ENCODE measurements at regions not wholly inside any gene's neighbourhood (a gene's known extent, or its start where the extent isn't known, plus 50 kb on each side); places are given as distances from the start of the nearest gene placed in this dataset.
A peak's percentile ranks its signal among the peaks of the same experiment; 100 is the strongest.

DNA sequence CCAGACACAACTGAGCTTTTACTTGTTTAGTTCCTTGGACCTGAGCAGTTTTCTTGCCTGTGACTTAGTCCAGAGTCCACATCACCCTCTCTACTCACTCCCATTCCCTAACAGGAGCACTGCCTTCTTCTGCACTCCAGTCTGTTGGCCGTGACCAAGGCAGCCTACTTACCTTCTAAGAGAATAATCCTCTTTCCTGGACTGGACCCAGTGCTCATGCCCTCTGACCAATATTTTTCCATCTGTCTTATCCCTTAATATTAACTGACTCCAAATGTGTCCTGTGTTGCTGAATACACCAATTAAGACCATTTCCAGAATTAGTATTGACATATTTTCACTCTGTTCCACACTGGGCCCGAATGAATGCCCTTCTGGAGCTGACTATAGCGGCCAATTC is 681.0 kb upstream of the KIF2B start:
- Histone ChIP-seq H2BK5ac (ENCODE audit: low read depth, low read length, poor library complexity, severe bottlenecking) (no peak overlapping the region), H3K79me1 (replicated peaks; ENCODE audit: low read length, poor library complexity, severe bottlenecking) (no peaks in the 10 kb centered on the region), H3K9me3 (ENCODE audit: control insufficient read depth, low read length) (no peaks in the 10 kb centered on the region), H3K9ac (ENCODE audit: low read length) (no peak overlapping the region), H3K36me3 (ENCODE audit: control insufficient read depth in 1 of 2, insufficient read depth in 2 of 2, low read depth in 1 of 2, low read length in 2 of 2) (no peaks in the 10 kb centered on the region), H3K14ac (ENCODE audit: low read length in 2 of 2) (no peak overlapping the region), H2BK120ac (ENCODE audit: low read depth, low read length) (no peak overlapping the region), H3K4me3 (ENCODE audit: insufficient read depth in 1 of 2, low read depth in 1 of 2, low read length in 2 of 2) (no peak overlapping the region), H3K23ac (ENCODE audit: low read length in 2 of 2) (no peak overlapping the region), H3K27me3 (ENCODE audit: control insufficient read depth in 1 of 2, insufficient read depth in 1 of 2, low read length in 2 of 2) (no peaks in the 10 kb centered on the region), H2BK15ac (ENCODE audit: low read depth, poor library complexity, severe bottlenecking) (no peak overlapping the region), H3K18ac (ENCODE audit: low read depth in 1 of 2, low read length in 2 of 2) (no peak overlapping the region), H3K4ac (ENCODE audit: low read depth in 1 of 2, low read length in 2 of 2) (no peak overlapping the region), H2BK12ac (ENCODE audit: low read length in 2 of 2) (no peak overlapping the region), H2AK5ac (ENCODE audit: low read length, severe bottlenecking) (no peak overlapping the region), H3K4me1 (ENCODE audit: control insufficient read depth, insufficient read depth, low read depth, low read length) (no peaks in the 10 kb centered on the region), H2AFZ (ENCODE audit: low read depth, low read length) (no peak overlapping the region), H3K27ac (ENCODE audit: low read length, poor library complexity, severe bottlenecking) (no peak overlapping the region), H4K8ac (ENCODE audit: low read length) (peak overlapping the region; percentile 13), H4K91ac (ENCODE audit: low read length) (no peak overlapping the region), H3K4me2 (ENCODE audit: low read length, poor library complexity, severe bottlenecking) (no peak overlapping the region)
- WGBS = 86% methylated on average over 3 of the region's 3 CpGs
- DNase-seq = no peak

GRCh38 chr17:53141280-53141679 is 681.4 kb upstream of the KIF2B start:
- 47% methylated on average over 3 of the region's 3 CpGs for WGBS
- Histone ChIP-seq H4K8ac (ENCODE audit: low read length) (no peak overlapping the region), H3K14ac (ENCODE audit: low read length in 2 of 2) (no peak overlapping the region), H3K4ac (ENCODE audit: low read depth in 1 of 2, low read length in 2 of 2) (no peak overlapping the region), H3K79me1 (replicated peaks; ENCODE audit: low read length, poor library complexity, severe bottlenecking) (no peaks in the 10 kb centered on the region), H3K27ac (ENCODE audit: low read length, poor library complexity, severe bottlenecking) (no peak overlapping the region), H3K23ac (ENCODE audit: low read length in 2 of 2) (no peak overlapping the region), H3K4me3 (ENCODE audit: insufficient read depth in 1 of 2, low read depth in 1 of 2, low read length in 2 of 2) (no peak overlapping the region), H2BK120ac (ENCODE audit: low read depth, low read length) (no peak overlapping the region), H2BK5ac (ENCODE audit: low read depth, low read length, poor library complexity, severe bottlenecking) (no peak overlapping the region), H3K36me3 (ENCODE audit: control insufficient read depth in 1 of 2, insufficient read depth in 2 of 2, low read depth in 1 of 2, low read length in 2 of 2) (no peaks in the 10 kb centered on the region), H3K27me3 (ENCODE audit: control insufficient read depth in 1 of 2, insufficient read depth in 1 of 2, low read length in 2 of 2) (no peaks in the 10 kb centered on the region), H2AFZ (ENCODE audit: low read depth, low read length) (no peak overlapping the region), H2AK5ac (ENCODE audit: low read length, severe bottlenecking) (no peak overlapping the region), H3K4me2 (ENCODE audit: low read length, poor library complexity, severe bottlenecking) (no peak overlapping the region), H2BK15ac (ENCODE audit: low read depth, poor library complexity, severe bottlenecking) (no peak overlapping the region), H3K9ac (ENCODE audit: low read length) (no peak overlapping the region), H4K91ac (ENCODE audit: low read length) (no peak overlapping the region), H3K18ac (ENCODE audit: low read depth in 1 of 2, low read length in 2 of 2) (no peak overlapping the region), H3K4me1 (ENCODE audit: control insufficient read depth, insufficient read depth, low read depth, low read length) (no peaks in the 10 kb centered on the region), H2BK12ac (ENCODE audit: low read length in 2 of 2) (no peak overlapping the region), H3K9me3 (ENCODE audit: control insufficient read depth, low read length) (no peaks in the 10 kb centered on the region)
- DNase-seq = no peak

DNA sequence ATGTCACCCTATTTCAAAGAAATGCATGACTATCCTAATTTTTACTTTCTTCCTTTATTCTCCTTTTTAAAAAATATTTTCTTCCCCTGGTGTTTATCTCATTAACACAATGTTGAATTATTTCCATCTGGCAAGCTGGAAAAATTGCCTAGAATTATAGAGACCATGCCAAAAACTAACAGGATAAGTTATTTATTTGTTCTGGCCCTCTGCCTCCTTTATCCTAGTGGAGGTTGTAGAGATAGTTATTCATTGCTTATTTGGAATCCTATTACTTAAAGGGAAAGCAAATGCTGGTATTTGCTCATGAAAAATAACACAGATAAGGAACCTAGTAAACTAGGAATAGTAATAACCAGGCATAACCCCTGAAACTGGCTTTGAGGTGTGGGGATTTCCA is 684.9 kb upstream of the KIF2B start:
- no peak for DNase-seq

GRCh38 chr17:53135969-53136368 is 686.8 kb upstream of the KIF2B start:
- Histone ChIP-seq H3K27me3 (ENCODE audit: control insufficient read depth in 1 of 2, insufficient read depth in 1 of 2, low read length in 2 of 2) (no peaks in the 10 kb centered on the region), H4K91ac (ENCODE audit: low read length) (no peak overlapping the region)
- 62% methylated on average over 2 of the region's 3 CpGs for WGBS

More for the DNA sequence above, 684.9 kb upstream of the KIF2B start:
- Histone ChIP-seq H3K79me1 (replicated peaks; ENCODE audit: low read length, poor library complexity, severe bottlenecking) (no peaks in the 10 kb centered on the region), H2BK15ac (ENCODE audit: low read depth, poor library complexity, severe bottlenecking) (no peak overlapping the region), H3K9ac (ENCODE audit: low read length) (no peak overlapping the region), H3K9me3 (ENCODE audit: control insufficient read depth, low read length) (no peaks in the 10 kb centered on the region), H2BK5ac (ENCODE audit: low read depth, low read length, poor library complexity, severe bottlenecking) (no peak overlapping the region), H4K91ac (ENCODE audit: low read length) (no peak overlapping the region), H3K4me2 (ENCODE audit: low read length, poor library complexity, severe bottlenecking) (no peak overlapping the region), H2AFZ (ENCODE audit: low read depth, low read length) (no peak overlapping the region), H3K27ac (ENCODE audit: low read length, poor library complexity, severe bottlenecking) (no peak overlapping the region), H3K4ac (ENCODE audit: low read depth in 1 of 2, low read length in 2 of 2) (no peak overlapping the region), H3K4me3 (ENCODE audit: insufficient read depth in 1 of 2, low read depth in 1 of 2, low read length in 2 of 2) (no peak overlapping the region), H2BK120ac (ENCODE audit: low read depth, low read length) (no peak overlapping the region), H2AK5ac (ENCODE audit: low read length, severe bottlenecking) (no peak overlapping the region), H4K8ac (ENCODE audit: low read length) (no peak overlapping the region), H2BK12ac (ENCODE audit: low read length in 2 of 2) (no peak overlapping the region), H3K4me1 (ENCODE audit: control insufficient read depth, insufficient read depth, low read depth, low read length) (no peaks in the 10 kb centered on the region), H3K36me3 (ENCODE audit: control insufficient read depth in 1 of 2, insufficient read depth in 2 of 2, low read depth in 1 of 2, low read length in 2 of 2) (no peaks in the 10 kb centered on the region), H3K14ac (ENCODE audit: low read length in 2 of 2) (no peak overlapping the region), H3K23ac (ENCODE audit: low read length in 2 of 2) (no peak overlapping the region), H3K27me3 (ENCODE audit: control insufficient read depth in 1 of 2, insufficient read depth in 1 of 2, low read length in 2 of 2) (no peaks in the 10 kb centered on the region), H3K18ac (ENCODE audit: low read depth in 1 of 2, low read length in 2 of 2) (no peak overlapping the region)

More at GRCh38 chr17:53135969-53136368, 686.8 kb upstream of the KIF2B start:
- Histone ChIP-seq H3K4me1 (ENCODE audit: control insufficient read depth, insufficient read depth, low read depth, low read length) (no peaks in the 10 kb centered on the region), H3K4me2 (ENCODE audit: low read length, poor library complexity, severe bottlenecking) (no peak overlapping the region), H2BK15ac (ENCODE audit: low read depth, poor library complexity, severe bottlenecking) (no peak overlapping the region), H3K4ac (ENCODE audit: low read depth in 1 of 2, low read length in 2 of 2) (no peak overlapping the region), H3K4me3 (ENCODE audit: insufficient read depth in 1 of 2, low read depth in 1 of 2, low read length in 2 of 2) (no peak overlapping the region), H3K27ac (ENCODE audit: low read length, poor library complexity, severe bottlenecking) (no peak overlapping the region), H4K8ac (ENCODE audit: low read length) (no peak overlapping the region), H2AK5ac (ENCODE audit: low read length, severe bottlenecking) (no peak overlapping the region), H2AFZ (ENCODE audit: low read depth, low read length) (no peak overlapping the region), H2BK12ac (ENCODE audit: low read length in 2 of 2) (no peak overlapping the region), H3K14ac (ENCODE audit: low read length in 2 of 2) (no peak overlapping the region), H2BK120ac (ENCODE audit: low read depth, low read length) (no peak overlapping the region), H2BK5ac (ENCODE audit: low read depth, low read length, poor library complexity, severe bottlenecking) (no peak overlapping the region), H3K23ac (ENCODE audit: low read length in 2 of 2) (no peak overlapping the region), H3K18ac (ENCODE audit: low read depth in 1 of 2, low read length in 2 of 2) (no peak overlapping the region), H3K79me1 (replicated peaks; ENCODE audit: low read length, poor library complexity, severe bottlenecking) (no peaks in the 10 kb centered on the region), H3K36me3 (ENCODE audit: control insufficient read depth in 1 of 2, insufficient read depth in 2 of 2, low read depth in 1 of 2, low read length in 2 of 2) (no peaks in the 10 kb centered on the region), H3K9me3 (ENCODE audit: control insufficient read depth, low read length) (no peaks in the 10 kb centered on the region), H3K9ac (ENCODE audit: low read length) (no peak overlapping the region)
- no peak for DNase-seq

Measured in mesenchymal stem cell (in vitro differentiated cells and primary cell).